Eye (tissue), 1 donor: ENCODE measurements at regions not wholly inside any gene's neighbourhood (a gene's known extent, or its start where the extent isn't known, plus 50 kb on each side); places are given as distances from the start of the nearest gene placed in this dataset.
A peak's percentile ranks its signal among the peaks of the same experiment; 100 is the strongest.

Experiments used
- DNase-seq: peaks from one replicate; pipeline ENCODE4 v3.0.0-alpha.2; 2015

DNA sequence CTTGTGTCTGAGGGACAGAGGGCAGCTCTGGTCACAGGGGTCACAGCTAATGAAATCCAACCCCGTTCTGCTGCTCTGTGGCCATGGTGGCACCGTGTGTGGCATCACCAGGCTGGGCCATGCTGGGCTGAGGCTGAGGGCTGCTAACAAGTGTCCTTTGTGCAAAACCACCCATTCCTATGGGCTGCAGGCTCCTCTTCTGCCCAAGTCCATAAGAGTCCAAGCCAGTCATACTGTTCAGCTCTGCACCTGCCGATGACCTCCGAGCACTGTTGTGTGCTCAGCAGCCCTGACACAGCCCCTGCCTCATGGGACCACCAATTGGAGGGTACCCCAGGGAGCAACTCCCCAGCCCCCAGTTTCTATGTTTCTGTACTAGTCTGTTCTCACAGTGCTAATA lies 133.1 kb downstream of the WDR11 start:
- DNase-seq = no peak

GRCh38 chr10:120987359-120987758 lies 136.2 kb downstream of the WDR11 start:
- no peak for DNase-seq

DNA sequence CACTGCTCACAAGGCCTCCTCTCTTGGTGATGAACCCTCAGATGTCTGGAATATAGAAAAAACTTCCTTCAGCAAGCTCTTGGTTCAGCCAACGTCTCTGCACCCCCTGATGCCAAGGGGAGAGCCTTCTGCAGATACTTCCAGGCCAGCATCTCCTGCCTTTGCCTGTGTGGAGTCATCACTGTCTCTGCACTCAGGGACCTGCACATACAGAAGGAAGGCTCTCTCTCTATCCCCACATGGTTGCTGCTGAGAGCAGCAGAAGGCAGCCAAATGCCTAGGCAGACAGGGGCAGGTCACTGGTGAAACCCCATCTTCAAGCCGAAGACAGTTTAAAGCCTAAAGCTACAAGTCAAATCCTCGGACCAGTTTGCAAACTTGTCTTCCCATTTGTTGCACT lies 137.6 kb downstream of the WDR11 start:
- no peak for DNase-seq

- no peak for DNase-seq
Observed at GRCh38 chr10:120989279-120989678, 138.1 kb downstream of the WDR11 start.

GRCh38 chr10:120989996-120990598 lies 138.9 kb downstream of the WDR11 start:
- no peak for DNase-seq

- no peak for DNase-seq
Observed at GRCh38 chr10:120990831-120991230, 139.7 kb downstream of the WDR11 start.

- no peak for DNase-seq
Observed at GRCh38 chr10:120993089-120993488, 141.9 kb downstream of the WDR11 start.

DNA sequence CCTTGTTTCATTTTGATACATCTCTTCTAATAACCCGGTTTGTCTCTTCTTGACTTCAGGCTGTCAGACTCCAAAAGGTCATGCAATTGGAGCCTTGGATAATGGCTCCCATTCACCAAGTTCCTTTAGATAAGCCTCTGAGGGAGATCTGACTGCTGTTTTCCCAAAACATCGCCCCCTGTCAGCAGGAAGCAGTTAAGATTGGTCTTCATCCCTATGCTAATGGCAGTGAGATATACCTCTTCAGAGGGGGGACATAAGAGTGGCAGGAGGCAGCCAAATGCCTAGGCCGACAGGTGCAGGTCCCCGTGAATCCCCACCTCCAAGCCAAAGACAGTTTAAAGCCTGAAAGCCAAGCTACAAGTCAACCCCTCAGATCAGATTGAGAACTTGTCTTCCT lies 144.6 kb downstream of the WDR11 start:
- no peak for DNase-seq

GRCh38 chr10:120996456-120997034 lies 145.4 kb downstream of the WDR11 start:
- no peak for DNase-seq

GRCh38 chr10:120997313-120997712 lies 146.2 kb downstream of the WDR11 start:
- no peak for DNase-seq

- peak; percentile 92 for DNase-seq
Observed at GRCh38 chr10:120997756-120998155, 146.6 kb downstream of the WDR11 start.

DNA sequence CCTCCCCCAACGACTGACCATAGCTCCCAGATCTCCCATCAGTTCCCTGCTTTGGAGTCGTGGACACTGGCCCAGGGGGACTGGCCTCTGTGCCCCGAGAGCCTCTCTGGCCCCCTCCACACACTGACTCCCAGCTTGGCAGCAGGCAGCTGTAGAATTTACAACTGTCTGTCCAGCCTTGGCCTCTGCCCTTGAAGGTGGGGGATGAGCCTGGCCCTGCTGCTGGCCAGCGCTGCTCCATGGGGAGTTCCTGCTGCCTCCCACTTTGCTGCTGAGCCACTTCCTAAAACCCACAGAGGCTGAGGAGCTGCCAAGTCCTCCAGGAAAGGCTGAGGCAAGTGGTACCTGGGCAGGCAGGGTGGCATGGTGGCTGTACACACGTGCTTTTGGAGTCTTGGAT lies 147.1 kb downstream of the WDR11 start:
- no peak for DNase-seq

DNA sequence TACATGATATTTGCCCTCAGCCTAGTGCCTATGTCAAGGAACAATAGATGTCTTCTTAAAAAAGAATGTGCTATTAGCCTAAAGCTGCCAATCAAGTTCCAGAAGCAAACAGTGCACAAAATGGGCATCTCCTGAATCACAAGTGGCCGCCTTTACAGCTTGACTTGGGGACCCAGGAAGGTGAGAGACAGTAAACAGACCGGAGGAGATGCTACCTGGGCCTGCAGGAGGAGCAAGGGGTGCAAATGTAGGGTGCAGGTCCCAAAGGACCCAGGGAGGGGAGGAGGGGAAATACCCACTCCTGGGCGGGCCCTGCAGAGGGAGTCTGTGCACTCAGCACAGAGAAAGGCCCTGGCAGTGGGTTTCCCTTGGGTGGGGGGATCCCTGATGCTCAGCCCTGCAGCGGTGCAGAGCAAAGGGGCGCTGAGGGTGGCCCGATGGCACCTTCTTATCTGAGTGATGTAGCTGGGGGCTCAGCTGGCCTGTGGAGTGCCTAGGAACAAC lies 147.7 kb downstream of the WDR11 start:
- no peak for DNase-seq

DNA sequence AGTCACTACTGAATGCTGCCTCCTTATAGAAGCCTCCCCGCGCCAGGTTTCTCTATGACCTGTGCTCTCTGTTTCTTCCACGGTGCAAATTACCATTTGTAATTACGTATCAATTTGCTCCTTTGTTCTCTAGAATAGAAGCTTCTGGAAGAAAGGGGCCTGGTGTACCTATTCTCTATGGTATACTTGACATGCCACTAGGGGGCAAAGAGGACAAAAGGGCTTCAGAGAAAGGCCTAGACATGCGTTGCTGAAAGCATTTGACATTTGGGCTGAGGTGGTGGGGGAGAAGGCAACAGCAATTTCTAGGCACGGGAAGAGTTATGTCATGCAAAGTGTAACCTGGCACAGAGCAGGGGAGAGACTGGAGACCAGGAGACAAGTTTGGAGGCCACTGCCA lies 148.7 kb downstream of the WDR11 start:
- no peak for DNase-seq

DNA sequence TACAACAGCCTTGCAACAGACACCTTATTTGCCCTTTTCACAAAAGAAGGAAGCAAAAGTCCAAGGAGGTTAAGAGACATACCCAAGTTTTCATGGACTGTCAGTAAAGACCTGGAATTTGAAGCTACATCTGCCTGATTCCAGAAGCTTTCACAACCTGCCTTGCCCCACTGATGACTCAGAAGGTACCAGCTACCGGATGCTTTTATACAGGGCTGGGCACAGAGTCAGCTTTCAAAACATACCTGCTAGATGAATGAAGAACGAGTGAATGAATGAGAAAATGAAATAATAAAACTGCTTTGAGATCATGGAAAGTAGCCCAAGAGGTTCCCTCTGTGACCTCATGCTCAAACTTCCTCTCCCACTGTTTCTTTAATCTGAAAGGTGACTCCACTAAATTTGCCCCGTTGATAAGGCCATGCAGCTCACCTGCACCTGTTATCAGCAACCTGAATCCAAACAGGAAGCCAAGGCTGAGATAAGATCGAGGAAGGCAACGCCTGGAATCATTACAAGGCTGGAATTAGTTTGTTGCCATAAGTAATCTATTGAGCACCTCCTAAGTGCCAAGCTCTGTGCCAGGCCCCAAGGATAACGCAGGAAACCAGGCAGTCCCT lies 151.5 kb downstream of the WDR11 start:
- DNase-seq = no peak

DNA sequence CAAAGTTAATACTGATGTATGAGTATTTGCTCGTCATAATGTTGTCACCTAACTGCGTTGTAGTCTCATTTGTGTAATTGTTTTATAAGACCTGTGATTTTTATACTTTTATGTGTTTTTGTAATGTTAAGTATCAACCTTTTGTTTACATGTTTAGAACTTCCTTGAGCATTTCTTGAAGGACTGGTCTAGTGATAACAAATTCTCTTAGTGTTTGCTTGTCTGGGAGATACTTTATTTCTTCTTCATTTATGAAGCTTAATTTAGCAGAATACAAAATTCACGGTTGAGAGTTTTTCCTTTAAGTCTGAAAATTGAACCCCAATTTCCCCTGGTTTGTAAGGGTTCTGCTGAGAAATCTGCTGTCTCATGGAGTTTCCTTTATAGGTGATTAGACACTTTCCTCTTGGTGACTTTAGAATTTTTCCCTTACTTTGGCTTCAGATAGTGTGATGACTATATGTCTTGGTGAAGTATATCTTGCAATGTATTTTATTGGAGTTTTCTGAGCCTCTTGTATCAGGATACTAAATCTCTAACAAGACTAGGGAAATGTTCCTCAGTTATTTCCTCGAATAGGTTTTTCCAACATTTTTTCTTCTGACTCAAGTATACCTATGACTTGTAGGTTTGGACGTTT lies 154.9 kb downstream of the WDR11 start:
- DNase-seq = peak; percentile 38

- DNase-seq = no peak
Observed at GRCh38 chr10:121007264-121007663, 156.1 kb downstream of the WDR11 start.

DNA sequence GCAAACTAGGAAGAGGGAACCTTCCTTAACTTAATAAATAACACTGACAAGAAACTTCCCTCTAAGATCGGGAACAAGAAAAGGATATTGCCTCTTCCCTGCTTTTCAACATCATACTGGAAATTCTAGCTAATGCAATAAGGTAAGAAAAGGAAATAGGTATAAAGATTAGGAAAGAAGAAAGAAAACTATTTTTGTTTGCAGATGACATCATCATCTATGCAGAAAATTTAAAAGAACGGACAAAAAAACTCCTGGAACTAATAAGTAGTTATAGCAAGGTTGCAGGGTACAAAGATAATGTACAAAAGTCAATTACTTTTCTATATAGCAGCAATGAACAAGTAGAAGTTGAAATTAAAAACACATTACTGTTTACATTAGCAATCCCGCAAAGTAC lies 164.8 kb downstream of the WDR11 start:
- no peak for DNase-seq

GRCh38 chr10:121024905-121025584 lies 173.9 kb downstream of the WDR11 start:
- DNase-seq = no peak

GRCh38 chr10:121025731-121026130 lies 174.6 kb downstream of the WDR11 start:
- DNase-seq = no peak

GRCh38 chr10:121027371-121027770 lies 176.2 kb downstream of the WDR11 start:
- no peak for DNase-seq

DNA sequence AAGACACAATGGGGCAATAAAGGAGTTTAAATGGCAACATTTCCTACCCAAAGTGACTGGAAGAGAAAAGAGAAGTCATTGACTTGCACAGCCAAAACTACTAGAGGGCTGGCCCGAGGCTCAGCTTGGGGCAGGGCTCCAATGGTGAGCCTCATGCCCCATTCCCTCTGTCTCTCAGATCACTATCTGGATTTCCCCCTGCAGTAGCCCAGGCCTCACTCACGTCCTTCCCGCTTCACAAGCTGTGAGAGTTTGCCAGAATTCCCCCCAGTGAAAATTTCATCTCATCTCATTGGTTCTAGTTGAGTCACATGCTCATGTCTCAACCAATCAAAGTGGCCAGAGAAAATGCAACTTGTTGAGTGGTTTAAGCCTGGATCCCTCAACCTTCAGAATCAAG lies 181.3 kb downstream of the WDR11 start:
- no peak for DNase-seq

DNA sequence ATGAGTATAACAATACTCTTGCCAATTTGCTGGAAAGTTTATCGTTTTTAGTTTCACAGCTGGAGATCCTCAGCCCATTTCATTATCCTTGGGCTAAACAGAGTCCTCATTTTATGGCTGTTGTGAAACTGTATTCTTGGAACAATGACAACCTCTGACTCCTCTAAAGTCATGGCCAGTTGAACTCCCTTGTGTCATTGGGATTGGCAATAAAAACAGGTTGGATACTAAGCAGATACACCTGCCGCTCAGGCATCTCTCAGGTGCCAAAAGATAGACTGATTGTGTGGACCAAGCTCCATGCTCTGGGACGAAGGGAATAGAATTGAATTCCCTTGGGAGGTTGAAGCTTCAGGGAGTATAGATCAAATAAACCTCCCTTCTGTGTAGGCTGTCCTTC lies 182.2 kb downstream of the WDR11 start:
- no peak for DNase-seq
